Smooth muscle cell of the brain vasculature (primary cell): ENCODE measurements at regions not wholly inside any gene's neighbourhood (a gene's known extent, or its start where the extent isn't known, plus 50 kb on each side); places are given as distances from the start of the nearest gene placed in this dataset.
"Not testable (repeated sequence)": the region's sequence is repeated elsewhere in the genome, so short reads cannot be mapped to it uniquely, and the experiment has no call there.

Experiments
- DNase-seq: peaks from one replicate; pipeline ENCODE4 v3.0.0-alpha.2; 2012; ENCODE audit warnings: low read depth, low spot score

- DNase-seq = not testable (repeated sequence)
These were observed 282.4 kb upstream of the FRG1 start for GRCh38 chr4:189658259-189658658.

GRCh38 chr4:189658831-189659230, 281.8 kb upstream of the FRG1 start:
- not testable (repeated sequence) for DNase-seq

GRCh38 chr4:189659287-189659686, 281.4 kb upstream of the FRG1 start:
- DNase-seq = no peak

GRCh38 chr4:189660722-189661360, 279.8 kb upstream of the FRG1 start:
- peak; percentile 2 for DNase-seq

GRCh38 chr4:189664693-189665250, 275.9 kb upstream of the FRG1 start:
- no peak for DNase-seq

- DNase-seq = not testable (repeated sequence)
These were observed 274.9 kb upstream of the FRG1 start for GRCh38 chr4:189665712-189666305.

- DNase-seq = not testable (repeated sequence)
These were observed 273.3 kb upstream of the FRG1 start for GRCh38 chr4:189667386-189667785.

- not testable (repeated sequence) for DNase-seq
These were observed 242.9 kb upstream of the FRG1 start for GRCh38 chr4:189697675-189698245.

- not testable (repeated sequence) for DNase-seq
These were observed 237.7 kb upstream of the FRG1 start for GRCh38 chr4:189703000-189703399.

- DNase-seq = not testable (repeated sequence)
These were observed 233.9 kb upstream of the FRG1 start for GRCh38 chr4:189706821-189707220.

- not testable (repeated sequence) for DNase-seq
These were observed 233.4 kb upstream of the FRG1 start for GRCh38 chr4:189707227-189707626.

GRCh38 chr4:189711956-189712355, 228.7 kb upstream of the FRG1 start:
- DNase-seq = not testable (repeated sequence)

- not testable (repeated sequence) for DNase-seq
These were observed 219.4 kb upstream of the FRG1 start for GRCh38 chr4:189721016-189721993.

GRCh38 chr4:189722324-189723003, 218.2 kb upstream of the FRG1 start:
- DNase-seq = peak; percentile 51

GRCh38 chr4:189727982-189728638, 212.6 kb upstream of the FRG1 start:
- not testable (repeated sequence) for DNase-seq

GRCh38 chr4:189731989-189732388, 208.7 kb upstream of the FRG1 start:
- DNase-seq = not testable (repeated sequence)

- not testable (repeated sequence) for DNase-seq
These were observed 207.2 kb upstream of the FRG1 start for GRCh38 chr4:189733507-189733906.

- DNase-seq = not testable (repeated sequence)
These were observed 205.9 kb upstream of the FRG1 start for GRCh38 chr4:189734648-189735267.

GRCh38 chr4:189736656-189737055, 204.0 kb upstream of the FRG1 start:
- not testable (repeated sequence) for DNase-seq

- not testable (repeated sequence) for DNase-seq
These were observed 200.6 kb upstream of the FRG1 start for GRCh38 chr4:189740118-189740517.
